NCI-H2029 treated with DMSO at 0.1 percent for 48 hours (cell line): ENCODE measurements at regions not wholly inside any gene's neighbourhood (a gene's known extent, or its start where the extent isn't known, plus 50 kb on each side); places are given as distances from the start of the nearest gene placed in this dataset.
"Not testable (repeated sequence)": the region's sequence is repeated elsewhere in the genome, so short reads cannot be mapped to it uniquely, and the experiment has no call there.

Experiments
- DNase-seq: peaks from one replicate; lab custom pipeline; 2025; lab: John Stamatoyannopoulos, UW

DNA sequence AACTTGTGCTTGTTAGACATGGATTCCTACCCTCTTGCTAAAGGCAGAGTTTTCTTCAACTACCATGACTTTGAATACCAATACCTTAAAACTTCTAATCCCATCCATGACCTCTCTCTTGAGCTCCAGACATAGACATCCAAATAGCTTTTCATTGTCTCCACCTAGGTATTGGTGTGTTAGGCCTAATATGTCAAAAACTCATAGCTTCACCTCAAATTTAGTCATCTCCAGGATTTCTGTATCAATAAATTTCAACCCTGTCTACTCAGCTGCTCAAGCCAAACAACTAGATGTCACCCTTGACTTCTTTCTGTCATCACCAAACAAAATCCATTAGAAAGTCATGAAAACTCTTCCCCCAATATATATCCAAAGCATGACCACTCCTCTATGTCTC, 617.7 kb upstream of the GRIA3 start:
- no peak for DNase-seq

DNA sequence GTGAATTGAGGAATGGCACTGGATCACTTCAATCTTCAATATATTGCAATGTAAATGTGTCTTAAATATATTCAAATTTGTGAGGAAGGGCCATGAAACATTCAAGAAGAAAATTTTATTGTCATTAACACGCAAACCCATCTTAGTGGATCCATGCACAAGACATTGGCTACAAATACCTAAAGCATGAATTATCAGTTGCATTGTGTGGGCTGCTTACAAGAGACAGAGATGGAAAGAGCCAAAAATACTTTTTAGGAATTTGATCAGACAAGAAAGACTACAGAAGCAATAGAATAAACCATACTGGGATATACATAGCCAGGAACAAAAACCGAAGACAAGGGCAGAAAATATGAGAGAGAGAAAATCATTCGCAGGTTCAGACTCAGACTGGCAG, 616.2 kb upstream of the GRIA3 start:
- DNase-seq, result no peak

DNA sequence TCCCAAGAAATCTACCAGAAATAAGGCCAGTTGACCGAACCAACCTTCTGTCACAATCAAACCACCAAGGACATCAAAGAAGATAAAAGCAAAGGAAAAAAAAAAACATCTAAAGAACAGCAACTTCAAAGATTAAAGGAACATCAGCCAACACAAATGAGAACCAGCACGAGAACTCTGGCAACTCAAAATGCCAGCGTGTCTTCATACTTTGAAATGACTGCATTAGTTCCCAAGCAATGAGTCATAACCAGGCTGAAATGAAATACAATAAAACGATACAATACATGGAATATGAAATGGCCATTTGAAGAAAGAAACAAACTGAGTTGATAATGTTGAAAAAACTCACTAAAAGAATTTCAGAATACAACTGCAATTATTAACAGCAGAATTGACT, 611.6 kb upstream of the GRIA3 start:
- no peak for DNase-seq

DNA sequence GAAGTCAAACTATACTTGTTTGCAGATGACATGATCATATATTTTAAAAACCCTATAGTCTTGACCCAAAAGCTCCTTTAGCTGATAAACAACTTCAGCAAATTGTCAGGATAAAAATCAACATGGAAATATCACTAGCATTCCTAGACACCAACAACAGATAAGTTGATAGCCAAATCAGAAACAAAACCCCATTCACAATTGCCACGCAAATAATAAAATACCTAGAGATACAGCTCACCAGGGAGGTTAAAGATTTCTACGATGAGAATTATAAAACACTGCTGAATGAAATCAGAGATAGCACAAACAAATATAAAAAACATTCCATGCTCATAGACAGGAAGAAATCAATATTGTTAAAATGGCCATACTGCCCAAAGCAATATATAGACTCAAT, 605.0 kb upstream of the GRIA3 start:
- no peak for DNase-seq

DNA sequence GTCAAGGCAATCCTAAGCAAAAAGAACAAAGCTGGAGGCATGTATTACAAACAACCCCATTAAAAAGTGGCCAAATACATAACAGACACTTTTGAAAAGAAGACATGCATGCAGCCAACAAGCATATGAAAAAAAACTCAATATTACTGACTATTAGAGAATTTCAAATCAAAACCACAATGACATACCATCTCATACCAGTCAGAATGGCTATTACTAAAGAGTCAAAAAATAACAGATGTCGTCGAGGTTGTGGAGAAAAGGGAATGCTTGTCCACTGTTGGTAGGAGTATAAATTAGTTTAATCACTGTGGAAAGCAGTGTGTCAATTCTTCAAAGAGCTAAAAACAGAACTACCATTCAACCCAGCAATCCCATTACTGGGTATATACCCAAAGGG, 604.6 kb upstream of the GRIA3 start:
- DNase-seq, result no peak

DNA sequence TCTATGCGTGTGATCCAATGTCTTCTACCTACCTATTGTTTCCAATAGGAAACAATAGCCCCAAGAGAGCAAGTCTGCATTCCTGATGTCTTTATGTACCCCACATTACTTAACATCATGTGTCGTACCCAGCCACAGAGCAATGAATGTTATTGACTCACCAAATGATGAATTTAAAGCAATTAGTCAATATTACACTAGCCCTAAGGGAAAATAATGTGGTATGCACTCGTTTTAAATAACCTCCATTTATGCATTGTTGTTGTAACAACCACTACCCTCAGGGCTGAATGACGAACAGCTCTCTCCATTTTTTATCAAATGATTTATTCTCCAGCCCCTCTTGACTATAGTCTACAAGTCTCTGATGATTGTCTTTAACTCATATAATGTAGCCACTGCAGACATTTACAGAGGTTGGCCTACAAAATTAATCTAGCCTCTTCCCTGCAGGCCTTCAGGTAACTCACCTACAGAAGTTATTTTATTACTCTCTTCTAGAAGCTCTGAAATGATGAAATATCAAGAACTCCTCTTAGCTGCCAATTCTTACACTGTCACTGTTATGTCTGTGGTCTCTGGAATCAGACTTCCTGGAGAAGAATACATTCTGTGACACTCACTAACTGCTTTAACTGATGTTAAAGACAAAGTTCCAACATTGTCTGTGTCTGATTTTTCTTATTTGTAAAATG, 601.7 kb upstream of the GRIA3 start:
- DNase-seq, result no peak

DNA sequence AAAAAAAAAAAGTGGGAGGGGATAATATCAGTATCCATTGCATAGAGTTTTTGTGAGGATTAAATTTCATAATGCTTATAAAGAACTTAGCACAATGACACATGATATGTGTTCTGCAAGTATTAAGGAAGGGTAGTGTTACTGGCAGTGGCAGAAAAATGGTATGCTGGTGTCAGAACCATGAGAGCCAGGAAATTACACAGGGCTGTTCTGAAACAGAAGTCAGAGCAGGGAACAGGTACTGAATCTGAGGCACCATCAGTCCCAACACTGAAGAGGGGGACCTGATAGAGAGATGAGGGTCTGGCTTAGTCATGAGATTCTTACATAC, 601.1 kb upstream of the GRIA3 start:
- DNase-seq, result no peak

DNA sequence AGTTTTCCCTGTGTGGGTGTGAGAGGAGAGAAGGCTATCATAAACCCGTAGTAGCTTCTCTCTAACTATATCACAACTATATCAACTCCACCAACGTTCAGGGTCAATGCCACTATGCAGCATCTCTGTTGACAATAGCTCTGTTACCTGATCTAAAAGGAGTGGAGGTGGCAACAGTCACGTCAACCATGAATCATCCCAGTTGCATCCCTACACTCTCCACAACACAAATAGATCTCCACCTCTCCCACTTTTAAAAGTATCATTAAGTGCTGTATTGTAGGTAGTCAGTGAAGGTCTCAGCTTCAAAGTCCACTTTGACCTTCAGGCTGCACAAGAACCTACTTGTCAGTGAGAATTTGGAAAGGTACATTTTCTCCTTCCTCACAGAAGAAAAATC, 600.5 kb upstream of the GRIA3 start:
- no peak for DNase-seq

DNA sequence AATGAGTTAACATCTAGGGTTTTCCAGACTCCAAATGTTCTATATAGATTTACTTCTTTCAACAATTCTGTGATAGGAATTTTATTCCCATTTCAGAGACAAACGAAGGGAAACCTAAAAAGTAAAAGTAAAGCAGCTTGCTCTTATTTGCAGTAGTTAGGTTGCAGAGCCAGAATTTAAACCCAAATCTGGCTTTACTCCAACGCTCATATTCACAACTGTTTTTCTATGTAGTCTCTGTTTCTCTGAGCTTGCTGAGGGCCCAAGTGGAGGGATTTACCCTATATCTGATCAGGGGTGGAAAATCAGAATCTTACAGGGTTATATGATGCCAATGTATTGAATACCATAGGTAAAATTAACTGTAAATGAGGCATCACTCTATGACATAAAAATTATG, 599.1 kb upstream of the GRIA3 start:
- no peak for DNase-seq

DNA sequence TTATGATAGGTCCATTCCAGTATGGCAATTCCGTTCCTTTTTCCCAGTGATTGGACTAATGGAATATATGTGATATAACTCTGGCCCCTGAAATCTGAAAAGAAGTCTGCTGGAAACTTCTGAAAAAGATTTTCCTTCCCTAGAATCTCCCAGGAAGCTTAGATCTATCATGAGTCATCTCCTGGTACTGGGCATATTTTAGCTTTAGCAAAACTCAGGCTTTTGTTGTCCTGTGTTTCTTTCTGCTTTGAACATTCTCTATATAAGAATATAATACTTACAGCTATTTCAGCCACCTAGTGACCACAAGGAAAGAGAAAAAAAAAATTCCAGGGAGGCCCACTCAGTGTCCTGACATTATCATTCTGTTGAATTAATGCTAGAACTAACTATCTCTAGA, 597.2 kb upstream of the GRIA3 start:
- DNase-seq, result no peak

DNA sequence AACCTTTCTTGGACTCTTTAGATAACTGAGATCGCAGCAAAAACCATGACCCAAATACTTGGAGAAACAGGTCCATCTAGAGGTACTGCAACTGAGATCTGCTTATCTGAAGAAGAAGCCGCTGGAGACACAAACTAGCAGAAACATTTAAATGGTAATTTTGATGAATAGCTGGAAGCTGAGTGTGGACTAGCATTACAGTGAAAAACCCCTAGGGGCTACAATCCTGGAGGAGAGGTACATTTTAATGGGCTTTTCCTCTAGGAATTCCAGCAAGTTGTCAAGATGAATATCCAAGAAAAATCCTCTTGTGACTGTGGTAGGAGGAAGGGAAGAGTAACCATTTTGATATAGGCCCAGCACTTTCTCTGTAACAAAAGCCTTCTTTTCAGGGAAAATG, 592.5 kb upstream of the GRIA3 start:
- DNase-seq, result no peak

DNA sequence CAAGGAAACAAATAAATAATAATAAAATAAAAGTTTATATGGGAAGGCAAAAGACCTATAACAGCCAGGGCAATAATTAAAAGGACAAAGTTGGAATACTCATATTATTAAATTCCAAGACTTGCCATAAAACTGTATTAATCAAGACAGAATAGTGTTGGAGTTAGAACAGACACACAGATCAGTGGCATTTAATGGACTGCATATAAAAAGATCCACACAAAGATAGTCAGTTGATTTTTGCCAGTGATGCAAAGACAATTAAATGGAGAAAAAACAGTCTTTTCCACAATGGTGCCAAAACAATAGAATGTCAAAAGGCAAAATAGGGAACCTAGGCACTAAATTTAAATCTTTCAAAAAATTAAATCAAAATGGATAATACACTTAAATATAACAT, 587.1 kb upstream of the GRIA3 start:
- DNase-seq, result no peak

DNA sequence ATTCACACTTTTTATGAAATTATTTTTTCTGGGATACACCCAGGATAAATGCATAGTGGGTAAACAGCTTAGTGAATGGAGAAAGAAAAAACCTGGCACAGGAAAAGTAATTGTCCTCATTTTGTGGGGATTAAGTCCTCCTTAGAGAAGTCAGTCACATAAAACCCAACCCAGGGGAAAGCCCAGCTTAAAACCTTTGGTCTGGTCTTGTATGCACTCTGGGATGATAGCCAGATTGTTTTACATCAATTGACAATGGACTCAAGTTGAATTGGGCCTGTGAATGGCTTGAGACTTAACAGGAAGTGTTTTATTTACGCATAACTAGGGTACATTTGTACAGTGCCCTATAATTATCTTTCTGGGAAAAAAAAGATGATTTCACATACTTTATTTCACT, 561.3 kb upstream of the GRIA3 start:
- DNase-seq, result no peak

DNA sequence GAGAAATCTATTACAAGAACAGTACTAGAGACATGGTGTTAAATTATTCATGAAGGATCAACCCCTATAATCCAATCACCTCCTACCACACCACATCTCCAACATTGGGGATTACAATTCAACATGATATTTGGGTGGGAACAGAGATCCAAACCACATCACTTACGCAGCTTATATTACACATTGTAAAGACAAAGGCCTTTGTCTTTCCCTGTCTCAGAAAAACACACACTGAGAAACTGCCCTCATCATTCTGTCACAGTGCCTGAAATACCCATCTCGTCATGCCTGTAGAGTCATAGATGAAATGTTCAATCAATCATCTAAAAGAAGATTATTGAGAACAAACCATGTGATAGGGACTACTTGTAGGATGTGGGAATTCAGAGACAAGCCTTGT, 558.8 kb upstream of the GRIA3 start:
- DNase-seq, result no peak

DNA sequence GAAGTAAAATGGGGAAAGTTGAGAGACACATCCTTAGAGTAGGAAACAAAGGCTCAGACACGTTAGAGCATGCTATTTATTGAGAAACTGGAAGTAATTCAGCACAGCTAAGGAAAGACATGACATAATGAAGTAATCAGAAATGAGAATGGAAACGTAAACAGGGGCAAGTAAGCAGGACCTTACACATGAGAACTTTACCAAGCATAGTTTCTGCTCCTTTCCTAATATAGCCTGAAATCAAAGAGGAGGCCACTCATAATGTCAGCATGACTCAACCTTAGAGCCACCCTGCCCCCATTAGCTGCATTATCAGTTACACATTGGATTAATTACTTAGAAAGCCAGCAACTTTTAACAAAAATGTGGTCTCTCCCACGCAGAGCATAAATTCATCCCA, 558.3 kb upstream of the GRIA3 start:
- DNase-seq, result no peak

DNA sequence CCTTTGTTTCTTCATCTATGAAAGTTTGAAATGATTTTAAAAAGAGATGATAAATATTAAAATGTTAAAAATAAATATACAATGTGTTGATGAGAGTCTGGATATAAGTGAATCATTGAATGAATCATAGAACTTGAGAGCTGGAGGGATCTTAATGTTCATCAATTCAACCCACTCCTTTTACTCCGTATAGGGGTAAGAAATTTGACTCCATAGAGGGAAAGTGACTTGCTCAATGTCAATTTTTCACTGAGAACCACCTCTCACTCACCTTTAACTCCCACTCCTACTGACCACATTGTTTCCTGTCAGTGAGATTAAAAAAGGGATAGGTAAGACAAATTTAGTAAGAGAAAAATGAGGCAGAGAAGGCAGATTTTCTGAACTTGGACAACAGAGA, 557.2 kb upstream of the GRIA3 start:
- no peak for DNase-seq

DNA sequence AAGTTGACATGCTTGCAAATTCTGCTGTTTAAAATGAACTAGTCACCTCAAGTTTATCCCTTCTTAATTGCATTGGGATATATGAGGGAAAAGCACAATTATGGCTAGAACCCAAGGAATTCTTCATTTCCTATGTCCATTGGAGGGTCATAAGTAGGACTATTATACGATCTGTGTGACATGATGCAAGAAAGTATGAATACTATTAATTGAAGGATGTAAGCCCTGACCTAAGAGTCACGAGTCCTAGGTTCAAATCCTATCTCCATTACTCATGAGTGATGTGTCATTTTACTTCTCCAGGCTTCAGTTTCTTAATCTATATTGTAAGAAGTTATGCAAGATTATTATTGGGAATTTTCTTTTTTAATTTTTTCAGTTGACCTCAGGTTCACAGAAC, 542.9 kb upstream of the GRIA3 start:
- no peak for DNase-seq

DNA sequence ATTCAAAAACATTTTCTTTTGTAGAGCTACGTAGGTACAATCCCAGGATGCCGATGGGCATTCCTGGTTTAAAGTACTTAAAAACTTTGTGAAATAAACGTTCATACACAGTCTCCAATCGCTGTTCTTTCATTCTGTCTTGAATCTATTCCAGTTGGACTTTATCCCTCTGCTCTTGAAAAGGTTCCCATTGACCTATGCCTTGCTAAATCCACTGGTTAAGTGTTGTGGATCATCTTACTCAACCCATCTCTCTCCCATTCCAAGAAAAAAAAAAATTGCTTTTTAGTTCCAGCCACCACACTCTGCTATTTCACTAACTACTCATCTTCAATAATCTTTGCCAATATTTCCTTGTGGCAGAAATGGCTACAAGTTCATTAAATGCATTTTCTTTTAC, 542.3 kb upstream of the GRIA3 start:
- no peak for DNase-seq

DNA sequence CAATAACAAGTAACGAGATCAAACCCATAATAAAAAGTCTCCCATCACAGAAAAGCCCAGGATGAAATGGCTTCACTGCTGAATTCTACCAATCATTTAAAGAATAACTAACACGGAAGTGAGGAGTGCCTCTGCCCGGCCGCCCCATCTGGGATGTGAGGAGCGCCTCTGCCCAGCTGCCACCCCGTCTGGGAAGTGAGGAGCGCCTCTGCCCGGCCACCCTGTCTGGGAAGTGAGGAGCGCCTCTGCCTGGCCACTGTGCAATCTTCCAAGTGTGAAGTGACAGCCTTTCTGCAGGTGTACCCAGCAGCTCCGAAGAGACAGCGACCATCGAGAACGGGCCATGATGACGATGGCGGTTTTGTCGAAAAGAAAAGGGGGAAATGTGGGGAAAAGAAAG, 528.8 kb upstream of the GRIA3 start:
- DNase-seq, result not testable (repeated sequence)

DNA sequence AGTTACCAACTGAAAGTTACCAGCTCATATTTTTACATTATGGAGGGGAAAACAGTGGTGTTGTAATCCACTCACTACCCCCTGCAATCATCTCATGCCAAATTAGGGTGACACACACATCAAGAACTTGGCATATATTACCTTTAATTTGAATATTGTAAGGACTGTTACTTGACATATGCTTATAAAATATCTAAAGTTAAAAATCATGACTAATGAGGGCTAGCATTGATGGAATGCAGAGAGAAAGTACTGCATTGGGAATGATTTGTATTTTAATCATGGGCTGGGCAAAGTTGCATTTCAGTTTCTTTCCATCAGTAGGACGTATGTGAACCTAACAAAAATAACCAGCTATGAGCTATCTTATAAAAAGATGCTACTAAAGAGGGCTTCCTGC, 517.5 kb upstream of the GRIA3 start:
- DNase-seq, result no peak

DNA sequence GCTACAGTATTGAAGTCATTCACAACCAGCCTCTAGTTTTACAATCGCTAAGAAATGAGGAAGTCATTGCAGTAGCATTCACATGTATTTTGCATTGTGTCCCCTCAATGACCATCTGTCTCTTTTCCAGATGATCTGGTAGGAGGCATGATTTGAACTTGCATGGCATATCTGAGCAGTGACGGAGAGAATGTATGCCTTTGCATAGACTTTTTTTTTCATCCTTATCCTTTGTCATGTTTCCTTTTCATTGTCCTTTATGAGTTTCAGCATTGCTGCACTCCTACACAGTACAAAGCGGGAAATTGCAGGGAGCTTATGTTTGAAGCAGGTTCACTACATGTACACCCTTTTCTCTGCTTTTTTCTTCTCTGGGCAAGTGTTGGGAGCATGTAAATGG, 516.4 kb upstream of the GRIA3 start:
- DNase-seq, result no peak

DNA sequence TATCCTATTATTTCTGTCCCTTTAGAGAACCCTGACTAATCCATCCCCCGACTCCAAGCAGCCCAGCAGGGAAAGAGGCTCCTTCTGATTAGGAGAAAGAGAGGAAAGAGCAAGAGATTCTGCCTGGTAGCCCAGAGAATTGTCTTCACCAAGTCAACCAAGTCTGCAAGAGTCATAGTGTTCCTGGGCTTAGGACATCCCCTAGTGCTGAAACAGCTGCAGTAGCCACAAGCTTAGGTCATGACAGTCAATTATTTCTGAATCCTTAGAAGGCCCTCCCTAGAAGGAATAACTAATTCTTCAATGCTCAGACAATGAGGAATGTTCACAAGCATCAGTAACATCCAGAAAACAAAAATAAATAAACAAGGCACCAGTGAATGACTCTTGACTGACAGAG, 480.3 kb upstream of the GRIA3 start:
- no peak for DNase-seq

DNA sequence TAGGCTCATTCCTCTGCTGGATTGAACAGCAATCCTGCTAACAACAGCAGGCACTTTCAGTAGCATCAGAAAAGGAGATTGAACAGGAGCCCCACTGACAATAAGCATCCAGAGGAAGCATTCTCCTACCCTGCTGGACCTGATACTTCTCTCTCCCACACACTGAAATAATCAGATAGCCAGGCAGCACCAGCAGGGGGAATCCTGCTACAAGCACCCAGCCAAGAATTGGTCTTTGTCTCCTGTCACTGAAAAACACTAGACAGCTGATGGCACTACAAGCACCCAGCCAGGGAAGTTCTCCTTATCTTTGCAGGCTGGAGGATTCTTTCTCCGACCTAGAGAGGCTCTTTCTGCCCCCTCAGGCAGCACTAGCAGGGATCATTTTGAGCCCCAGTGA, 444.3 kb upstream of the GRIA3 start:
- DNase-seq, result no peak

DNA sequence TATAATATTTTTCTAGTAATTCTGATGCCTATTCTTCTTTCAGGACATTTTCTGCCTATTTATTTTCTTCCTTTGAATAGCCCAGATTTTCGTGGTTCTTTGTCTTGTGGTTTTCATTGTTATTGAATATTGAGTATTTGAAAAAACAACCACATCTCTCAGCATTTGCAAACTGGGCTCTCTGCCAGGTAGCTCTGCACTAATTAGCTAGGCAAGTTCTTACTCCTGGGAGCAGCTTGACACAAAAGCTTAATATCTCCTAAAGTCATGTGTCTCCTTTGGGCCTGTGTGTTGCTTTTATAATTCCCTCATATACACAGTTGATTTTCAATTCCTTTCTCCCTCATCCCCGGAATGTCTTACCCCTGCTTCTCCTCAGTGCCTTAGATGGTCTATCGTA, 413.5 kb upstream of the GRIA3 start:
- no peak for DNase-seq

DNA sequence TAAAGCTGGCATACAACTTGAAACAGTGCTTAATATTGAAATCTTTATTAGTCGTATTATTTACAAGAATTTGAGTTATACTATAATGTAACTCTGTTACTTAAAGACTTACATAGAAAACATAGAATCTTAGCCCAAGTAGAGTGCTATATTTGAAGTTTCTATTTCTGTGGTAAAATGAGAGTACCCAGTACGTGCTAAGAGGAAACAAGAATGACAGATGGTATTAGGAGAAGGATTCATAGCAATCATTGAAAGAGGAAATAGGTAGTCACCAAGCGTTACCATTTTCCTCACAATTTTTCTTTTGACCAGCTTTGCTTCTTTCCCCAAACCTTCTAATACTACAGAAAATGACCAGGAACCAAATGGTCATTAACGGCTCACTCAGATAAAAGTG, 412.1 kb upstream of the GRIA3 start:
- no peak for DNase-seq
